Tibial nerve (tissue), 4 donors: ENCODE measurements at regions not wholly inside any gene's neighbourhood (a gene's known extent, or its start where the extent isn't known, plus 50 kb on each side); places are given as distances from the start of the nearest gene placed in this dataset.

ENCODE experiments used
- CTCF ChIP-seq, 5 experiments: fragments of 200-600 bp in 3 of 5; fragments of 450-650 bp in 2 of 5; sonication (generic) in 3 of 5; IDR thresholded peaks; one replicate each; pipeline ENCODE4 v1.5.1; 2016 to 2019; ENCODE audit warnings: antibody characterized with exemption in 5 of 5, mild to moderate bottlenecking in 3 of 5, moderate library complexity in 2 of 5
- EP300 ChIP-seq, 2 donors: sonication (generic); formaldehyde crosslinking; IDR thresholded peaks; one replicate each; pipeline ENCODE4 v1.6.1; 2017; ENCODE audit warnings: antibody characterized with exemption in 2 of 2, mild to moderate bottlenecking in 1 of 2
- POLR2A ChIP-seq, 2 donors: fragments of 450-650 bp; IDR thresholded peaks; one replicate each; pipeline ENCODE4 v1.6.1; 2017; ENCODE audit warnings: antibody characterized with exemption in 2 of 2, mild to moderate bottlenecking in 2 of 2, moderate library complexity in 2 of 2

- TF ChIP-seq CTCF (IDR thresholded peaks at IDR 0.05) (no peak), EP300 (IDR thresholded peaks at IDR 0.05) (no peak), POLR2A (IDR thresholded peaks at IDR 0.05) (no peak)
These were observed 86.9 kb upstream of the MAP1B start for GRCh38 chr5:72020161-72020983.
